GM23338 (cell line): ENCODE measurements at regions not wholly inside any gene's neighbourhood (a gene's known extent, or its start where the extent isn't known, plus 50 kb on each side); places are given as distances from the start of the nearest gene placed in this dataset.

ENCODE experiments used
- ATAC-seq: fragments of 200-7000 bp; cut with Tn5 transposase; 3 replicates; pipeline ENCODE4 v1.9.1; 2020
- DNase-seq: peaks from one replicate; pipeline ENCODE4 v3.0.0-alpha.2; 2015; ENCODE audit warnings: low spot score
- H2AFZ ChIP-seq: fragments of 200-600 bp; sonication (generic); 2 replicates; pipeline ENCODE4 v1.8.0; 2016; ENCODE audit warnings: antibody characterized with exemption, mild to moderate bottlenecking, moderate library complexity
- H3F3A ChIP-seq: fragments of 200-600 bp; sonication (generic); replicated peaks from 2 replicates; pipeline ENCODE4 v1.8.0; 2017; ENCODE audit warnings: antibody characterized with exemption, mixed run types, low read depth
- H3K27ac ChIP-seq: fragments of 200-600 bp; sonication (generic); 2 replicates; pipeline ENCODE4 v1.6.1; 2016; ENCODE audit warnings: low read depth
- H3K27me3 ChIP-seq: fragments of 200-600 bp; sonication (generic); 2 replicates; pipeline ENCODE4 v1.8.0; 2016; ENCODE audit warnings: mild to moderate bottlenecking, mixed run types, moderate library complexity; ENCODE audit not compliant: insufficient read depth
- H3K36me3 ChIP-seq: fragments of 200-600 bp; sonication (generic); 2 replicates; pipeline ENCODE4 v1.8.0; 2016; ENCODE audit warnings: mild to moderate bottlenecking; ENCODE audit not compliant: insufficient read depth
- H3K4me1 ChIP-seq: fragments of 200-600 bp; sonication (generic); 2 replicates; pipeline ENCODE4 v1.8.0; 2016; ENCODE audit warnings: mild to moderate bottlenecking, moderate library complexity; ENCODE audit not compliant: insufficient read depth
- H3K4me2 ChIP-seq: fragments of 200-600 bp; sonication (generic); 2 replicates; pipeline ENCODE4 v1.7.1; 2017; ENCODE audit warnings: mixed run types
- H3K4me3 ChIP-seq: fragments of 200-600 bp; sonication (generic); 2 replicates; pipeline ENCODE4 v1.6.1; 2016; ENCODE audit warnings: mixed run types
- H3K79me2 ChIP-seq: fragments of 200-600 bp; sonication (generic); replicated peaks from 2 replicates; pipeline ENCODE4 v1.8.0; 2017; ENCODE audit warnings: mild to moderate bottlenecking; ENCODE audit not compliant: insufficient read depth
- H3K9me2 ChIP-seq: fragments of 200-600 bp; sonication (generic); 2 replicates; pipeline ENCODE4 v1.8.0; 2017; ENCODE audit not compliant: insufficient read depth
- H4K20me1 ChIP-seq: fragments of 200-600 bp; sonication (generic); replicated peaks from 2 replicates; pipeline ENCODE4 v1.8.0; 2017; ENCODE audit warnings: mild to moderate bottlenecking; ENCODE audit not compliant: insufficient read depth
- H3K27ac Mint-ChIP-seq: 2 replicates; pipeline ENCODE4 v1.8.0; 2020; ENCODE audit warnings: inconsistent platforms, mild to moderate bottlenecking, moderate library complexity, mixed read lengths
- H3K27me3 Mint-ChIP-seq: 3 replicates; pipeline ENCODE4 v1.8.0; 2022; ENCODE audit warnings: low read depth, mild to moderate bottlenecking, moderate library complexity, mixed read lengths, inconsistent platforms; ENCODE audit not compliant: insufficient read depth, poor library complexity
- H3K36me3 Mint-ChIP-seq: 3 replicates; pipeline ENCODE4 v1.8.0; 2021; ENCODE audit warnings: low read depth, mild to moderate bottlenecking, inconsistent platforms, moderate library complexity, mixed read lengths
- H3K4me1 Mint-ChIP-seq: 3 replicates; pipeline ENCODE4 v1.8.0; 2020; ENCODE audit warnings: mild to moderate bottlenecking, inconsistent platforms, mixed read lengths
- H3K4me3 Mint-ChIP-seq: 3 replicates; pipeline ENCODE4 v1.8.0; 2021; ENCODE audit warnings: moderate library complexity, mild to moderate bottlenecking, inconsistent platforms, mixed read lengths
- H3K9me3 Mint-ChIP-seq: 3 replicates; pipeline ENCODE4 v1.8.0; 2020; ENCODE audit warnings: moderate library complexity, mild to moderate bottlenecking, inconsistent platforms, mixed read lengths
- CREB1 ChIP-seq: fragments of 250-450 bp; sonication (Bioruptor Pico); IDR thresholded peaks from 2 replicates; pipeline ENCODE4 v1.5.0; 2020; ENCODE audit warnings: low read depth, mild to moderate bottlenecking, moderate library complexity
- EZH2 ChIP-seq: fragments of 200-600 bp; sonication (generic); IDR thresholded peaks from one replicate; pipeline ENCODE4 v1.8.0; 2017; ENCODE audit warnings: antibody characterized with exemption, mild to moderate bottlenecking, low read depth; ENCODE audit not compliant: unreplicated experiment
- EZH2phosphoT487 ChIP-seq: fragments of 200-600 bp; sonication (generic); IDR thresholded peaks from one replicate; pipeline ENCODE4 v1.8.1; 2018; ENCODE audit warnings: antibody characterized with exemption; ENCODE audit not compliant: unreplicated experiment
- NANOG ChIP-seq: IDR thresholded peaks from 2 replicates; pipeline ENCODE4 v1.6.1; 2016; ENCODE audit warnings: antibody characterized with exemption, borderline replicate concordance
- POLR2AphosphoS5 ChIP-seq: IDR thresholded peaks from 2 replicates; pipeline ENCODE4 v1.6.1; 2016; ENCODE audit warnings: antibody characterized with exemption, low read depth
- STAT1 ChIP-seq: IDR thresholded peaks from one replicate; pipeline ENCODE4 v1.6.1; 2016; ENCODE audit warnings: antibody characterized with exemption; ENCODE audit not compliant: unreplicated experiment
- ZNF114 ChIP-seq: fragments of 250-450 bp; sonication (Bioruptor Pico); IDR thresholded peaks from 2 replicates; pipeline ENCODE4 v1.5.0; 2020; ENCODE audit warnings: mild to moderate bottlenecking, moderate library complexity
- TF ChIP-seq, protein P1 (sequence below): fragments of 250-450 bp; sonication (Bioruptor Pico); IDR thresholded peaks from 2 replicates; pipeline ENCODE4 v1.5.0; 2020; ENCODE audit warnings: mild to moderate bottlenecking, moderate library complexity
- TF ChIP-seq, protein P2 (sequence below): IDR thresholded peaks from 2 replicates; pipeline ENCODE4 v1.6.1; 2016; ENCODE audit warnings: antibody characterized with exemption

DNA sequence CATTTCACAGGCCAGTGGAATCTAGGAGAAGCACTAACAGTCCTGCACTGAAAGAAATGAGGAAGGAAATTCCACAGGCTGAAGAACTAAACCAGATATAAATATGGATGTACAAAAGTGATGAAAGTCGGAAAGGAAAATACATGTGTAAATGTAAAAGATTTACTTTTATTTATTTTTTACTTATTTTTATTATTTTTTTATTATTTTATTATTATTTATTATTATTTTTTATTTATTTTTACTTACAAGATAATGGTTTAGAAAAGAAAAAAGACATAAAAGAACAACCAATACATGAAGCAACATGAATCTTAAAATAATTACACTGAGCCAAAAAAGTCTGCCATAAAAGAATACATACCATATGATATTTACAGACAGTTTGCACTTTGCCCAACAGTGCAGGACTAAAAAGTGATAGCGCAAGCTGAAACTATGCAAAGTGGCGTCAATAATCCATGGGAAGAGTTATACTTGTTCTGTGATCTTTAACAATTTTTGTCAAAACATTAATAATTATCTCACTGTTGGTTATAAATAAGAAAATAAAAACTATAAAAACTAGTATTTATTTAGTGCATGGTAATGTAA, 317.8 kb upstream of the MKI67 start (continued):
- TF ChIP-seq, protein P1, sequence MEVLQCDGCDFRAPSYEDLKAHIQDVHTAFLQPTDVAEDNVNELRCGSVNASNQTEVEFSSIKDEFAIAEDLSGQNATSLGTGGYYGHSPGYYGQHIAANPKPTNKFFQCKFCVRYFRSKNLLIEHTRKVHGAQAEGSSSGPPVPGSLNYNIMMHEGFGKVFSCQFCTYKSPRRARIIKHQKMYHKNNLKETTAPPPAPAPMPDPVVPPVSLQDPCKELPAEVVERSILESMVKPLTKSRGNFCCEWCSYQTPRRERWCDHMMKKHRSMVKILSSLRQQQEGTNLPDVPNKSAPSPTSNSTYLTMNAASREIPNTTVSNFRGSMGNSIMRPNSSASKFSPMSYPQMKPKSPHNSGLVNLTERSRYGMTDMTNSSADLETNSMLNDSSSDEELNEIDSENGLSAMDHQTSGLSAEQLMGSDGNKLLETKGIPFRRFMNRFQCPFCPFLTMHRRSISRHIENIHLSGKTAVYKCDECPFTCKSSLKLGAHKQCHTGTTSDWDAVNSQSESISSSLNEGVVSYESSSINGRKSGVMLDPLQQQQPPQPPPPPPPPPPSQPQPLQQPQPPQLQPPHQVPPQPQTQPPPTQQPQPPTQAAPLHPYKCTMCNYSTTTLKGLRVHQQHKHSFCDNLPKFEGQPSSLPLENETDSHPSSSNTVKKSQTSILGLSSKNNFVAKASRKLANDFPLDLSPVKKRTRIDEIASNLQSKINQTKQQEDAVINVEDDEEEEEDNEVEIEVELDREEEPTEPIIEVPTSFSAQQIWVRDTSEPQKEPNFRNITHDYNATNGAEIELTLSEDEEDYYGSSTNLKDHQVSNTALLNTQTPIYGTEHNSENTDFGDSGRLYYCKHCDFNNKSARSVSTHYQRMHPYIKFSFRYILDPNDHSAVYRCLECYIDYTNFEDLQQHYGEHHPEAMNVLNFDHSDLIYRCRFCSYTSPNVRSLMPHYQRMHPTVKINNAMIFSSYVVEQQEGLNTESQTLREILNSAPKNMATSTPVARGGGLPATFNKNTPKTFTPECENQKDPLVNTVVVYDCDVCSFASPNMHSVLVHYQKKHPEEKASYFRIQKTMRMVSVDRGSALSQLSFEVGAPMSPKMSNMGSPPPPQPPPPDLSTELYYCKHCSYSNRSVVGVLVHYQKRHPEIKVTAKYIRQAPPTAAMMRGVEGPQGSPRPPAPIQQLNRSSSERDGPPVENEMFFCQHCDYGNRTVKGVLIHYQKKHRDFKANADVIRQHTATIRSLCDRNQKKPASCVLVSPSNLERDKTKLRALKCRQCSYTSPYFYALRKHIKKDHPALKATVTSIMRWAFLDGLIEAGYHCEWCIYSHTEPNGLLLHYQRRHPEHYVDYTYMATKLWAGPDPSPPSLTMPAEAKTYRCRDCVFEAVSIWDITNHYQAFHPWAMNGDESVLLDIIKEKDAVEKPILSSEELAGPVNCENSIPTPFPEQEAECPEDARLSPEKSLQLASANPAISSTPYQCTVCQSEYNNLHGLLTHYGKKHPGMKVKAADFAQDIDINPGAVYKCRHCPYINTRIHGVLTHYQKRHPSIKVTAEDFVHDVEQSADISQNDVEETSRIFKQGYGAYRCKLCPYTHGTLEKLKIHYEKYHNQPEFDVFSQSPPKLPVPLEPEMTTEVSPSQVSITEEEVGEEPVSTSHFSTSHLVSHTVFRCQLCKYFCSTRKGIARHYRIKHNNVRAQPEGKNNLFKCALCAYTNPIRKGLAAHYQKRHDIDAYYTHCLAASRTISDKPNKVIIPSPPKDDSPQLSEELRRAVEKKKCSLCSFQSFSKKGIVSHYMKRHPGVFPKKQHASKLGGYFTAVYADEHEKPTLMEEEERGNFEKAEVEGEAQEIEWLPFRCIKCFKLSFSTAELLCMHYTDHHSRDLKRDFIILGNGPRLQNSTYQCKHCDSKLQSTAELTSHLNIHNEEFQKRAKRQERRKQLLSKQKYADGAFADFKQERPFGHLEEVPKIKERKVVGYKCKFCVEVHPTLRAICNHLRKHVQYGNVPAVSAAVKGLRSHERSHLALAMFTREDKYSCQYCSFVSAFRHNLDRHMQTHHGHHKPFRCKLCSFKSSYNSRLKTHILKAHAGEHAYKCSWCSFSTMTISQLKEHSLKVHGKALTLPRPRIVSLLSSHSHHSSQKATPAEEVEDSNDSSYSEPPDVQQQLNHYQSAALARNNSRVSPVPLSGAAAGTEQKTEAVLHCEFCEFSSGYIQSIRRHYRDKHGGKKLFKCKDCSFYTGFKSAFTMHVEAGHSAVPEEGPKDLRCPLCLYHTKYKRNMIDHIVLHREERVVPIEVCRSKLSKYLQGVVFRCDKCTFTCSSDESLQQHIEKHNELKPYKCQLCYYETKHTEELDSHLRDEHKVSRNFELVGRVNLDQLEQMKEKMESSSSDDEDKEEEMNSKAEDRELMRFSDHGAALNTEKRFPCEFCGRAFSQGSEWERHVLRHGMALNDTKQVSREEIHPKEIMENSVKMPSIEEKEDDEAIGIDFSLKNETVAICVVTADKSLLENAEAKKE, result no peak

DNA sequence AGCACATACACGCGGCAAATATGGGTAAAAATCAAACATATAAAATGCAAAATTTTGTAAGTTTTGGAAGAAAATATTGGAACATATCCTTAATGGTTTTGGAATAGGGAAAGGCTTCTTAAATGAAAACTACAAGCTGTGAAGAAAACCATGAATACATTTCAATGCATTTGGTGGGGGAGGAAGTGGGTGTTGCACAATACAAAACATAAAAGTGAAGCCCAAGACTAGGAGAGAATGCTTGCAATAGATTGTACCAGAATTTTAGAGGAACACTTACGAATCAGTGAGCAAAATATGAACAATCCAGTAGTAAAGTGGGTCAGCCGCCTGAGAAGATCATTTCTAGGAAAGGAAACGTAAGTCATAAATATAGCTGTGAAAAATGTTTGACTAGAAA, 322.6 kb upstream of the MKI67 start:
- Histone ChIP-seq H3K4me1 (no peaks in the 10 kb centered on the region), H2AFZ (no peak overlapping the region), H4K20me1 (no peaks in the 10 kb centered on the region), H3K4me2 (no peak overlapping the region), H3F3A (no peaks in the 10 kb centered on the region), H3K36me3 (no peaks in the 10 kb centered on the region), H3K79me2 (no peaks in the 10 kb centered on the region), H3K27ac (no peak overlapping the region), H3K9me2 (no peaks in the 10 kb centered on the region), H3K4me3 (no peak overlapping the region), H3K27me3 (no peaks in the 10 kb centered on the region)
- ATAC-seq (no peak), DNase-seq (no peak)
- Mint-ChIP-seq H3K27me3 (no peaks in the 10 kb centered on the region), H3K9me3 (no peaks in the 10 kb centered on the region; the same call in 2 of the 3 replicates), H3K36me3 (no peaks in the 10 kb centered on the region), H3K4me3 (no peak overlapping the region), H3K27ac (no peak overlapping the region), H3K4me1 (no peaks in the 10 kb centered on the region; the same call in 2 of the 3 replicates)
- TF ChIP-seq, protein P2, sequence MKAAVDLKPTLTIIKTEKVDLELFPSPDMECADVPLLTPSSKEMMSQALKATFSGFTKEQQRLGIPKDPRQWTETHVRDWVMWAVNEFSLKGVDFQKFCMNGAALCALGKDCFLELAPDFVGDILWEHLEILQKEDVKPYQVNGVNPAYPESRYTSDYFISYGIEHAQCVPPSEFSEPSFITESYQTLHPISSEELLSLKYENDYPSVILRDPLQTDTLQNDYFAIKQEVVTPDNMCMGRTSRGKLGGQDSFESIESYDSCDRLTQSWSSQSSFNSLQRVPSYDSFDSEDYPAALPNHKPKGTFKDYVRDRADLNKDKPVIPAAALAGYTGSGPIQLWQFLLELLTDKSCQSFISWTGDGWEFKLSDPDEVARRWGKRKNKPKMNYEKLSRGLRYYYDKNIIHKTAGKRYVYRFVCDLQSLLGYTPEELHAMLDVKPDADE, result no peak
- TF ChIP-seq ZNF114 (CRISPR knock-in tag) (no peak), EZH2 (no peak), POLR2AphosphoS5 (no peak), STAT1 (no peak), CREB1 (CRISPR knock-in tag) (no peak), NANOG (no peak), EZH2phosphoT487 (no peak)
- TF ChIP-seq, protein P1, result no peak
